K562 (cell line): ENCODE measurements at regions not wholly inside any gene's neighbourhood (a gene's known extent, or its start where the extent isn't known, plus 50 kb on each side); places are given as distances from the start of the nearest gene placed in this dataset.

ENCODE experiments used
- ARID3A ChIP-seq: IDR thresholded peaks from 2 replicates; pipeline ENCODE4 v1.6.1; 2012; ENCODE audit warnings: low read depth, low read length, improper control_type of control experiment, borderline replicate concordance
- ATF1 ChIP-seq, 2 experiments: fragments of 450-650 bp in 1 of 2; IDR thresholded peaks; 2 replicates each; pipeline ENCODE4 v1.6.1; 2016; ENCODE audit warnings: missing compliant biosample characterization in 1 of 2, missing genetic modification characterization in 1 of 2
- MEIS2 ChIP-seq: fragments of 450-650 bp; IDR thresholded peaks from 2 replicates; pipeline ENCODE4 v1.6.1; 2014; ENCODE audit warnings: mild to moderate bottlenecking; ENCODE audit not compliant: partially characterized antibody
- MGA ChIP-seq: fragments of 450-650 bp; IDR thresholded peaks from 2 replicates; pipeline ENCODE4 v1.6.1; 2016; ENCODE audit warnings: mild to moderate bottlenecking, moderate library complexity
- NFE2 ChIP-seq: IDR thresholded peaks from 2 replicates; pipeline ENCODE4 v1.6.1; 2014; ENCODE audit warnings: antibody characterized with exemption, low read depth
- SETDB1 ChIP-seq: IDR thresholded peaks from one replicate; pipeline ENCODE4 v1.6.1; 2012; ENCODE audit warnings: low read length, control low read depth, inconsistent platforms
- ZBTB12 ChIP-seq: fragments of 250-450 bp; sonication (Bioruptor Pico); IDR thresholded peaks from 2 replicates; pipeline ENCODE4 v1.4.0; 2020
- TF ChIP-seq, protein P1 (sequence below), 2 experiments: IDR thresholded peaks in 1 of 2; conservative IDR thresholded peaks in 1 of 2; 2 replicates each; pipeline ENCODE4 v1.6.1; 2016; ENCODE audit warnings: low read depth in 2 of 2, mild to moderate bottlenecking in 1 of 2, missing compliant biosample characterization in 1 of 2, missing genetic modification characterization in 1 of 2, moderate library complexity in 1 of 2

DNA sequence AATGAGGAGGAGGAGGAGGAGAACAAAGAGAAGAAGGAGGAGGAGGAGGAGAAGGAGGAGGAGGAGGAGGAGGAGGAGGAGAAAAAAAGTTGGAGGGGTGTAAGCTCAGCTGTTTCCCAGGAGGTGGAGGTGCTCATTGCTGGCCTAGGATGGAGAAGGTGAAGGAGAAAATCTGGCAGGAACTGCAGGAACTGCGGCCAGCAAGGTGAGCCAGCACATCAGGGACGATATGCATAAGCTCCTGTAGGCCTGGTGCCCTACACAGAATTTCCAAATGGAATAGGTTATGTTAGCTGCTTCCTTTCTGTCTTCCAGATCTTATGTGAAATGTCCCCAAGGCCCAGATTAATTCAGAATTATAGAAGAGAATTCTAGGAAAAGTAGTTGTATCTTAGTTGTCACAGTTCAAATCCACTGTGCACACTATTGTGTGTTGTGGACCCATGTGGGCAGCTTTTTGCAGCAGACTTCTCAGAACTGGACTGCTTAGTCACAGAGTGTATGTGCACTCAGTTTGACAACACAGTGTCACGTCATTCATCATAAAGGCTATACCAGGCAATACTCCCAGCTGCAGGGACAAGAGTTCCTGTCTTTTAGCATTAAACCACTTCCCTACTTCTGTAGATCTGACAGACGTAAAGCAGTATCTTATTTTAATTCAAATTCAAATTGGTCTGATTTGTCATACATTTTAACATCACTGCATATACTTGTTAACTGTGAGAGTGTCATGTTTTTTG lies 303.7 kb downstream of the HLX start (continued):
- TF ChIP-seq MGA, result no peak
- TF ChIP-seq, protein P1, sequence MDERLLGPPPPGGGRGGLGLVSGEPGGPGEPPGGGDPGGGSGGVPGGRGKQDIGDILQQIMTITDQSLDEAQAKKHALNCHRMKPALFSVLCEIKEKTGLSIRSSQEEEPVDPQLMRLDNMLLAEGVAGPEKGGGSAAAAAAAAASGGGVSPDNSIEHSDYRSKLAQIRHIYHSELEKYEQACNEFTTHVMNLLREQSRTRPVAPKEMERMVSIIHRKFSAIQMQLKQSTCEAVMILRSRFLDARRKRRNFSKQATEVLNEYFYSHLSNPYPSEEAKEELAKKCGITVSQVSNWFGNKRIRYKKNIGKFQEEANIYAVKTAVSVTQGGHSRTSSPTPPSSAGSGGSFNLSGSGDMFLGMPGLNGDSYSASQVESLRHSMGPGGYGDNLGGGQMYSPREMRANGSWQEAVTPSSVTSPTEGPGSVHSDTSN (CRISPR knock-in tag; IDR thresholded peaks at IDR 0.05; ENCODE audit: low read depth), result no peak
- TF ChIP-seq, protein P1 (tag; conservative IDR thresholded peaks at IDR 0.05; ENCODE audit: low read depth), result peak; percentile 66
- TF ChIP-seq SETDB1, result no peak
- no peak for TF ChIP-seq ARID3A
- peak; percentile 82 for TF ChIP-seq MEIS2
- no peak for TF ChIP-seq ATF1 (CRISPR knock-in tag; IDR thresholded peaks at IDR 0.05)
- TF ChIP-seq ATF1 (tag; IDR thresholded peaks at IDR 0.05), result peak; percentile 52
- TF ChIP-seq ZBTB12, result 0 out of 2 replicates have a peak, but pooled peaks have one; percentile 5
- TF ChIP-seq NFE2, result peak; percentile 46; the same call in 1 of the 2 replicates
